CD4-positive, CD25-positive, alpha-beta regulatory T cell (primary cell): ENCODE measurements at regions not wholly inside any gene's neighbourhood (a gene's known extent, or its start where the extent isn't known, plus 50 kb on each side); places are given as distances from the start of the nearest gene placed in this dataset.

Source experiments
- ATAC-seq, 2 donors: fragments of 150-1000 bp; cut with Tn5 transposase; one replicate each; pipeline ENCODE4 v1.10.0; 2021; ENCODE audit warnings: low read depth in 2 of 2, moderate number of reproducible peaks in 2 of 2, moderate library complexity in 1 of 2
- DNase-seq, 3 donors: peaks; one replicate each; pipeline versions ENCODE4 v3.0.0 to v3.0.0-alpha.2; 2012 to 2022; ENCODE audit warnings: mixed read lengths in 1 of 3
- H3K27ac ChIP-seq: one replicate; pipeline ENCODE4 v1.7.0; 2013; ENCODE audit warnings: mild to moderate bottlenecking, low read length; ENCODE audit not compliant: insufficient read depth, poor library complexity, severe bottlenecking
- H3K27me3 ChIP-seq: one replicate; pipeline ENCODE4 v1.7.0; 2013; ENCODE audit warnings: low read length; ENCODE audit not compliant: control insufficient read depth, insufficient read depth
- H3K36me3 ChIP-seq: one replicate; pipeline ENCODE4 v1.7.0; 2013; ENCODE audit warnings: mild to moderate bottlenecking, low read length, moderate library complexity; ENCODE audit not compliant: control insufficient read depth, insufficient read depth
- H3K4me1 ChIP-seq: 2 replicates; pipeline ENCODE4 v1.7.0; 2013; ENCODE audit warnings: mild to moderate bottlenecking, low read length; ENCODE audit not compliant: insufficient read depth, control insufficient read depth, poor library complexity, severe bottlenecking
- H3K4me3 ChIP-seq: one replicate; pipeline ENCODE4 v1.7.0; 2013; ENCODE audit warnings: low read depth, mild to moderate bottlenecking, low read length, moderate library complexity
- H3K9me3 ChIP-seq, 2 experiments: 1 replicate in 1 of 2; 2 replicates in 1 of 2; pipeline ENCODE4 v1.7.0; 2013; ENCODE audit warnings: low read length in 2 of 2, mild to moderate bottlenecking in 1 of 2, moderate library complexity in 1 of 2; ENCODE audit not compliant: control insufficient read depth in 2 of 2
- H3K27ac Mint-ChIP-seq, 3 donors: one replicate each; pipeline ENCODE4 v1.8.0; 2020 to 2022; ENCODE audit warnings: mild to moderate bottlenecking in 3 of 3, mixed read lengths in 3 of 3, moderate library complexity in 2 of 3
- H3K27me3 Mint-ChIP-seq: one replicate; pipeline ENCODE4 v1.8.0; 2022; ENCODE audit warnings: mild to moderate bottlenecking, mixed read lengths
- H3K36me3 Mint-ChIP-seq: one replicate; pipeline ENCODE4 v1.8.0; 2020; ENCODE audit warnings: mixed read lengths
- H3K4me1 Mint-ChIP-seq, 4 donors: one replicate each; pipeline ENCODE4 v1.8.0; 2020 to 2022; ENCODE audit warnings: mixed read lengths in 4 of 4, mild to moderate bottlenecking in 1 of 4
- H3K4me3 Mint-ChIP-seq, 4 donors: one replicate each; pipeline ENCODE4 v1.8.0; 2020 to 2022; ENCODE audit warnings: mild to moderate bottlenecking in 4 of 4, mixed read lengths in 4 of 4, moderate library complexity in 3 of 4
- H3K9me3 Mint-ChIP-seq, 7 donors: one replicate each; pipeline ENCODE4 v1.8.0; 2020 to 2022; ENCODE audit warnings: mixed read lengths in 7 of 7, mild to moderate bottlenecking in 3 of 7, moderate library complexity in 2 of 7

- ATAC-seq, result no peak
- Histone ChIP-seq H3K4me1 (no peaks in the 10 kb centered on the region), H3K27ac (no peak overlapping the region), H3K9me3 (peaks cover 0 to 1% of the 10 kb centered on the region in 2 experiments), H3K36me3 (no peaks in the 10 kb centered on the region), H3K4me3 (no peak overlapping the region), H3K27me3 (no peaks in the 10 kb centered on the region)
- Mint-ChIP-seq H3K9me3 (peaks cover 0 to 7% (median 4%) of the 10 kb centered on the region in 7 donors), H3K27me3 (no peaks in the 10 kb centered on the region), H3K27ac (no peak overlapping the region), H3K4me3 (no peak overlapping the region), H3K36me3 (no peaks in the 10 kb centered on the region), H3K4me1 (no peaks in the 10 kb centered on the region)
- DNase-seq, result no peak
Observed at GRCh38 chr14:41146391-41146790, 460.3 kb upstream of the LRFN5 start.

- Mint-ChIP-seq H3K27ac (no peak overlapping the region), H3K27me3 (no peaks in the 10 kb centered on the region)
Observed at GRCh38 chr14:41144370-41144769, 462.3 kb upstream of the LRFN5 start.

GRCh38 chr14:41137741-41138140 lies 468.9 kb upstream of the LRFN5 start:
- no peak overlapping the region for H3K27ac Mint-ChIP-seq
- Histone ChIP-seq H3K4me1 (no peaks in the 10 kb centered on the region), H3K27me3 (no peaks in the 10 kb centered on the region), H3K36me3 (no peaks in the 10 kb centered on the region), H3K27ac (no peak overlapping the region), H3K4me3 (no peak overlapping the region), H3K9me3 (no peaks in the 10 kb centered on the region)
- no peaks in the 10 kb centered on the region for H3K27me3 Mint-ChIP-seq
- ATAC-seq (no peak), DNase-seq (no peak)
- H3K4me3 Mint-ChIP-seq, result no peak overlapping the region
- peaks cover 0 to 6% (median 4%) of the 10 kb centered on the region in 7 donors for H3K9me3 Mint-ChIP-seq
- H3K36me3 Mint-ChIP-seq, result no peaks in the 10 kb centered on the region
- H3K4me1 Mint-ChIP-seq, result no peaks in the 10 kb centered on the region

More at GRCh38 chr14:41144370-41144769, 462.3 kb upstream of the LRFN5 start:
- ATAC-seq (no peak), DNase-seq (no peak)
- no peaks in the 10 kb centered on the region for H3K4me1 ChIP-seq
- peaks cover 0 to 7% (median 3%) of the 10 kb centered on the region in 7 donors for H3K9me3 Mint-ChIP-seq
- H3K9me3 ChIP-seq, result peaks cover 0 to 1% of the 10 kb centered on the region in 2 experiments
- no peak overlapping the region for H3K27ac ChIP-seq
- no peak overlapping the region for H3K4me3 Mint-ChIP-seq
- H3K27me3 ChIP-seq, result no peaks in the 10 kb centered on the region
- H3K4me3 ChIP-seq, result no peak overlapping the region
- no peaks in the 10 kb centered on the region for H3K4me1 Mint-ChIP-seq
- H3K36me3 ChIP-seq, result no peaks in the 10 kb centered on the region
- no peaks in the 10 kb centered on the region for H3K36me3 Mint-ChIP-seq

- H3K27me3 Mint-ChIP-seq, result no peaks in the 10 kb centered on the region
- ATAC-seq, result no peak
Observed at GRCh38 chr14:41130274-41130673, 476.4 kb upstream of the LRFN5 start.

GRCh38 chr14:41120402-41120801 lies 486.3 kb upstream of the LRFN5 start:
- no peaks in the 10 kb centered on the region for H3K27me3 Mint-ChIP-seq
- Histone ChIP-seq H3K4me3 (no peak overlapping the region), H3K4me1 (no peaks in the 10 kb centered on the region), H3K27ac (no peak overlapping the region), H3K36me3 (no peaks in the 10 kb centered on the region), H3K9me3 (no peaks in the 10 kb centered on the region), H3K27me3 (no peaks in the 10 kb centered on the region)
- no peaks in the 10 kb centered on the region for H3K36me3 Mint-ChIP-seq
- ATAC-seq, result no peak
- H3K4me3 Mint-ChIP-seq, result no peak overlapping the region
- no peak overlapping the region for H3K27ac Mint-ChIP-seq
- no peak for DNase-seq
- no peaks in the 10 kb centered on the region for H3K4me1 Mint-ChIP-seq
- H3K9me3 Mint-ChIP-seq, result peaks cover 0 to 7% (median 1%) of the 10 kb centered on the region in 7 donors

More at GRCh38 chr14:41130274-41130673, 476.4 kb upstream of the LRFN5 start:
- Histone ChIP-seq H3K27ac (no peak overlapping the region), H3K4me1 (no peaks in the 10 kb centered on the region), H3K36me3 (no peaks in the 10 kb centered on the region), H3K27me3 (no peaks in the 10 kb centered on the region), H3K4me3 (no peak overlapping the region), H3K9me3 (peaks cover 0 to 4% of the 10 kb centered on the region in 2 experiments)
- Mint-ChIP-seq H3K4me1 (no peaks in the 10 kb centered on the region), H3K9me3 (peaks cover 0 to 14% (median 3%) of the 10 kb centered on the region in 7 donors), H3K4me3 (no peak overlapping the region), H3K27ac (no peak overlapping the region), H3K36me3 (no peaks in the 10 kb centered on the region)
- no peak for DNase-seq

GRCh38 chr14:41096131-41096530 lies 510.5 kb upstream of the LRFN5 start:
- no peaks in the 10 kb centered on the region for H3K4me1 ChIP-seq
- Mint-ChIP-seq H3K4me1 (no peaks in the 10 kb centered on the region), H3K27me3 (no peaks in the 10 kb centered on the region), H3K4me3 (no peak overlapping the region), H3K36me3 (no peaks in the 10 kb centered on the region), H3K9me3 (peaks cover under 1 to 30% (median 11%) of the 10 kb centered on the region in 7 donors), H3K27ac (no peak overlapping the region)
- ATAC-seq (no peak), DNase-seq (no peak)
- no peaks in the 10 kb centered on the region for H3K27me3 ChIP-seq
- no peaks in the 10 kb centered on the region for H3K36me3 ChIP-seq
- H3K27ac ChIP-seq, result no peak overlapping the region
- no peak overlapping the region for H3K4me3 ChIP-seq
- no peaks in the 10 kb centered on the region for H3K9me3 ChIP-seq

- DNase-seq (no peak), ATAC-seq (no peak)
- Mint-ChIP-seq H3K9me3 (peaks cover 4 to 36% (median 7%) of the 10 kb centered on the region in 7 donors), H3K4me3 (no peak overlapping the region), H3K4me1 (no peaks in the 10 kb centered on the region), H3K27me3 (no peaks in the 10 kb centered on the region), H3K27ac (no peak overlapping the region), H3K36me3 (no peaks in the 10 kb centered on the region)
- Histone ChIP-seq H3K27me3 (no peaks in the 10 kb centered on the region), H3K4me1 (no peaks in the 10 kb centered on the region), H3K9me3 (peaks cover 3 to 11% of the 10 kb centered on the region in 2 experiments), H3K27ac (no peak overlapping the region), H3K4me3 (no peak overlapping the region), H3K36me3 (no peaks in the 10 kb centered on the region)
Observed at GRCh38 chr14:41087056-41087455, 519.6 kb upstream of the LRFN5 start.

GRCh38 chr14:41073544-41073943 lies 533.1 kb upstream of the LRFN5 start:
- H3K36me3 ChIP-seq, result no peaks in the 10 kb centered on the region
- no peak overlapping the region for H3K4me3 ChIP-seq
- Mint-ChIP-seq H3K27me3 (no peaks in the 10 kb centered on the region), H3K4me1 (no peaks in the 10 kb centered on the region), H3K4me3 (no peak overlapping the region), H3K36me3 (no peaks in the 10 kb centered on the region), H3K27ac (no peak overlapping the region), H3K9me3 (peaks cover 0 to 23% (median 6%) of the 10 kb centered on the region in 7 donors)
- DNase-seq, result no peak
- no peak overlapping the region for H3K27ac ChIP-seq
- H3K9me3 ChIP-seq, result no peaks in the 10 kb centered on the region
- no peaks in the 10 kb centered on the region for H3K27me3 ChIP-seq
- ATAC-seq, result no peak
- no peaks in the 10 kb centered on the region for H3K4me1 ChIP-seq
